Activated naive CD8-positive, alpha-beta T cell treated with anti-CD3 and anti-CD28 coated beads for 36 hours (primary cell): ENCODE measurements at regions not wholly inside any gene's neighbourhood (a gene's known extent, or its start where the extent isn't known, plus 50 kb on each side); places are given as distances from the start of the nearest gene placed in this dataset.
"Not testable (repeated sequence)": the region's sequence is repeated elsewhere in the genome, so short reads cannot be mapped to it uniquely, and the experiment has no call there.

ENCODE experiments used
- DNase-seq: peaks from one replicate; pipeline ENCODE4 v3.0.0; 2021
- H3K27ac Mint-ChIP-seq: one replicate; pipeline ENCODE4 v1.8.0; 2022; ENCODE audit warnings: mild to moderate bottlenecking, moderate library complexity, mixed read lengths
- H3K27me3 Mint-ChIP-seq: one replicate; pipeline ENCODE4 v1.8.0; 2022; ENCODE audit warnings: mild to moderate bottlenecking, mixed read lengths
- H3K36me3 Mint-ChIP-seq: one replicate; pipeline ENCODE4 v1.8.0; 2021; ENCODE audit warnings: mild to moderate bottlenecking, mixed read lengths
- H3K4me1 Mint-ChIP-seq: one replicate; pipeline ENCODE4 v1.8.0; 2021; ENCODE audit warnings: mixed read lengths
- H3K4me3 Mint-ChIP-seq: one replicate; pipeline ENCODE4 v1.8.0; 2022; ENCODE audit warnings: mild to moderate bottlenecking, moderate library complexity, mixed read lengths
- H3K9me3 Mint-ChIP-seq: one replicate; pipeline ENCODE4 v1.8.0; 2022; ENCODE audit warnings: mixed read lengths

DNA sequence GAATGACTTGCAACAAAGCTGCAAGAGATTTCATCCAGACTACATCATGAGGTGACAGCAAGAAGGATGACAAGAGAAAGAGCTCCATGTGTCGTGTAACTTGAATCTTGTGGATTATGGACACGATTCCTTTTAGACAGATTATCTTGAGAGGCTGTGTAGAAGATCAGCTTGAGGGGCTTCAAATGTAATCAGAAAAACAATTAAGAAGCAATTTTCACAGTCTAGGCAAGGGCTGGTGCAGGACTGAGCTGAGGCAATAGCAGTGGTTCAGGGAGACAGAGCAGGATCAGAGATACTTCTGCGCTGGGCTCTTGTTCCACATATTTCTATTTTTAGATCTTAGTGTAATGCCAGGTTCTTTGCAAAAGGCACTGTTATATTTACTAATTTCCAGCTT lies 253.0 kb upstream of the COBL start:
- Mint-ChIP-seq H3K4me3 (no peak overlapping the region), H3K36me3 (no peaks in the 10 kb centered on the region), H3K27ac (no peak overlapping the region), H3K4me1 (no peaks in the 10 kb centered on the region), H3K27me3 (no peaks in the 10 kb centered on the region), H3K9me3 (peaks cover 2% of the 10 kb centered on the region)
- DNase-seq: no peak

DNA sequence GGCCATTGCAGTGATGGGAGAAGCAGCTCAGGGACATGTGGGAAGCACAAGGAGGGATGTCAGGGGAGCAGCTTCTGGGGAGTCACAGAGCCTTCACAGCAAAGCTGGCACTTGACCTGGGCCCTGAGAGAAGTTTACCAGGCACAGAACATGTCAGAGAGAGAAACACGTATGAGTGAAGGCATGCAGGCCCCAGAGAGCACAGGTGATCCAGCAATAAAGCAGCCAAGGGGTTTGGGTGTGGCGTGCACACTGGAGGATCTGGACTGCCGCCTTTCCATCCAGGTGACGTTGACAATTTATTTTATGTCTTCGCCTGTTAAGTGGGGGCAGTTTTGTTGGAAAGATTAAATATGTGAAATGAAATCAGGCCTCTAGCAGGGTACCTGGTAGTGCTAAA lies 252.6 kb upstream of the COBL start:
- Mint-ChIP-seq H3K27me3 (no peaks in the 10 kb centered on the region), H3K9me3 (peaks cover 2% of the 10 kb centered on the region), H3K36me3 (no peaks in the 10 kb centered on the region), H3K4me3 (no peak overlapping the region), H3K27ac (no peak overlapping the region), H3K4me1 (no peaks in the 10 kb centered on the region)
- no peak for DNase-seq

DNA sequence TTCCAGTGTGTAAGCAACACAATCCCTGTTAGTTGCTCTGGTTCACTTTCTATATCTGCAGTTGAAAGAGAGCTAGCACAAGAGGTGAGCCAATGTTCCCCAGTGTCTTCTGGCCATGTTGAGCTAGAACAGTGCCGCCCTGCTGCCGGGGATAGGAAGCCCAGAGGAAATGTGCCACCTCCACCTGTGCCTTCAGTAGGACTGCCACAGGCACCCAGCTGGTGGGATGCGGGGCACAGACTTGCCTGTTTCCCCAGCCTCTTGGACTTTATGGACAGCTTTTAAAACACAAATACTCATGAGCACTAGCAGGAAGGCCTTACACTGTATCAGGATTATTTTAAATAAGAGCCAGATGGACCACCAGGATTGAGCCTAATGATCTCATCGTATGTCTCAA lies 234.5 kb upstream of the COBL start:
- Mint-ChIP-seq H3K9me3 (peaks cover 7% of the 10 kb centered on the region), H3K27me3 (no peaks in the 10 kb centered on the region), H3K27ac (no peak overlapping the region), H3K4me1 (no peaks in the 10 kb centered on the region), H3K4me3 (no peak overlapping the region), H3K36me3 (no peaks in the 10 kb centered on the region)
- DNase-seq: no peak

DNA sequence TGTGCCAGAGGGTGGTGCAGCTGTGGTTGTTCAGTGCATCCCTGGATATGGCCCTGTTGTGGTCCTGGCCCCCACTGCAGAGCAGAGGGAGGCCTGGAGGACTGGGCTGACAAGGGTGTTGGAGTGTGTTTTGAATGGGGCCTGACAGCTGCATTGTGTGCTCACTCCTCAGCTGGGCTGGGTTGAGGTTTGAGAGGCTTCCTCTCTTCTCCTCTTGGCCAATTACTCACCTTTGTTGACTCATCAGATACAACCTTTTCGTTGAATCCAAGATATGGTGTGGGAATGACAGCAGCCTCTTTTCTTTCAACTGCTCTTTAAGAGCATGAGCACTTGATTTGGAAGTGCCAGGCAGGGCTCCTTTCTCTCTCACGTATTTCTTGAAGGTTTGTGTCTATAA lies 228.5 kb upstream of the COBL start:
- H3K4me3 Mint-ChIP-seq: no peak overlapping the region
- peaks cover 3% of the 10 kb centered on the region for H3K27me3 Mint-ChIP-seq
- H3K27ac Mint-ChIP-seq: no peak overlapping the region
- H3K9me3 Mint-ChIP-seq: peaks cover 3% of the 10 kb centered on the region
- H3K4me1 Mint-ChIP-seq: no peaks in the 10 kb centered on the region
- no peak for DNase-seq
- H3K36me3 Mint-ChIP-seq: no peaks in the 10 kb centered on the region

DNA sequence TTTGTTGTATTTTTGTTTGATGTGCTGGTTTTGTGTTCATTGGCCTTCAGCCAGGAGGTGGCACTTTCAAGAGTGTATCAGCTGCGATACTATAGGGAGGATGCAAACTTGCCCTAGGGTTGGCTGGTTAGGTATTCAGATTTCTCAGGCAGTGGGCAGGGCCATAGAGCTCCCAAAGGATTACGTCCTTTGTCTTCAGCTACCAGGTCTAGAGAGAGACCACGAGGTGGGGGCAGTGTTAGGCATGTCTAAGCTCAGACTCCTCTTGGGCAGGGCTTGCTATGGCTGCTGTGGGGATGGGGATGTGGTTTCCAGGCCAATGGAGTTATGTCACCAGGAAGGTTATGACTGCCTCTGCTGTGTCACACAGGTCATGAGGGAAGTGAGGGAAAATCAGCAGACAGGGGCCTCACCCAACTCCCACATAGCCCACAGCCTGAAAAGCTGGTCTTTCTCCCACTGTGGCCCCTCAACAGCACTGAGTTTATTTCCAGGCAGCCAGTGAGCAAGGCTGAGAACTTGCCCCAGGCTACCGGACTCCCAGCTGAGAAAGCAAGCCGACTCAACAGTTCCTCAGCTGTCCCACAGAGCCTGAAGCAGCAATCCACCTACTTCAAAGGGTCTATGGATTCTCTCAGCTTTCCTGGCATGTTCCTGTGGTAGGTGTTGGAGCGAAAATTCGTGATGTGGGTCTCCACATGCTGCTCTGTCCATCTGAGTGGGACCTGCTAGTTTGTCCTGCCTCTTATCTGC lies 227.4 kb upstream of the COBL start:
- H3K4me1 Mint-ChIP-seq: no peaks in the 10 kb centered on the region
- no peaks in the 10 kb centered on the region for H3K36me3 Mint-ChIP-seq
- no peak for DNase-seq
- no peak overlapping the region for H3K4me3 Mint-ChIP-seq
- H3K27ac Mint-ChIP-seq: no peak overlapping the region
- peaks cover 4% of the 10 kb centered on the region for H3K9me3 Mint-ChIP-seq
- peaks cover 3% of the 10 kb centered on the region for H3K27me3 Mint-ChIP-seq

DNA sequence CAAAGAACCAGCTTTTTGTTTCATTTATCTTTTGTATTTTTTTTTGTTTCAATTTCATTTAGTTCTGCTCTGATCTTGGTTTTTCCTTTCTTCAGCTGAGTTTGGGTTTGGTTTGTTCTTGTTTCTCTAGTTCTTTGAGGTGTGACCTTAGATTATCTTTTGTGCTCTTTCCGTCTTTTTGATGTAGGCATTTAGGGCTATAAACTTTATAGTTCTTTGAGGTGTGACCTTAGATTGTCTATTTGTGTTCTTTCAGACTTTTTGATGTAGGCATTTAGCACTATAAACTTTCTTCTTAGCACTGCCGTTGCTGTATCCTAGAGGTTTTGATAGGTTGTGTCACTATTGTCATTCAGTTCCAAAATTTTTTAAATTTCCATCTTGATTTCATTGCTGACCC lies 224.3 kb upstream of the COBL start:
- H3K36me3 Mint-ChIP-seq, H3K27me3 Mint-ChIP-seq: not testable (repeated sequence)

DNA sequence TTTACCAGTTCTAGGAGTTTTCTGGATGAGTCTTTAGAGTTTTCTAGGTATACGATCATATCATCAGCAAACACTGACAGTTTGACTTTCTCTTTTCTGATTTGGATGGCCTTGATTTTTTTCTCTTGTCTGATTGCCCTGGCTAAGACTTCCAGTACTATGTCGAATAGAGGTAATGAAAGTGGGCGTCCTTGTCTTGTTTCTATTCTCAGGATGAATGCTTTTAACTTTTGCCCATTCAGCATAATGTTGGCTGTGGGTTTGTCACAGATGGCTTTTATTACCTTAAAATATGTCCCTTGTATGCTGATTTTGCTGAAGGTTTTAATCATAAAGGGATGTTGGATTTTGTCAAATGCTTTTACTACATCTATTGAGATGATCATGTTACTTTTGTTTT lies 223.2 kb upstream of the COBL start:
- Mint-ChIP-seq H3K27me3 (peaks cover 3% of the 10 kb centered on the region), H3K4me3 (no peak overlapping the region), H3K9me3 (peaks cover 11% of the 10 kb centered on the region), H3K27ac (no peak overlapping the region), H3K36me3 (no peaks in the 10 kb centered on the region), H3K4me1 (no peaks in the 10 kb centered on the region)
- DNase-seq: no peak

More for the DNA sequence above, 224.3 kb upstream of the COBL start:
- not testable (repeated sequence) for H3K4me1 Mint-ChIP-seq, H3K9me3 Mint-ChIP-seq, DNase-seq, H3K4me3 Mint-ChIP-seq, H3K27ac Mint-ChIP-seq

DNA sequence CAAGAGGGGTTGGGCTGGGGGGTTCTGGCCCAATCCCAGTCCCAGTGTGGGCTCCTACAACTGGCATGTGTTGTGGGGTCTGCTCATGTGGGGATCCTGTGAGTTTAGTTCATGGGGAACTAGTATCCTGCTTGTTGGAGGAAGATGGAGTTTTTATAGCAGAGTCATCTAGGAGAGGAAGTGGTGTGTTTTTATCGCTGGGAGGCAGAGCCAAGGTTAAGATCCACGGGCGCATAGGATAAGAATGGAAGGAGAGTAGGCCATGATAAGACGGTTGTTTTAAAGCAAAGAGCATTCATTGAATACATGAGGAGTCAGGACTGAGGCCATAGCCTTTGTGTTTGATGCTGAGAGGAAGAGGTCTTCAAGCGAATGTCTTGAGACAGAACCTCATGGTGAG lies 211.6 kb upstream of the COBL start:
- peaks cover 3% of the 10 kb centered on the region for H3K9me3 Mint-ChIP-seq
- DNase-seq: no peak

DNA sequence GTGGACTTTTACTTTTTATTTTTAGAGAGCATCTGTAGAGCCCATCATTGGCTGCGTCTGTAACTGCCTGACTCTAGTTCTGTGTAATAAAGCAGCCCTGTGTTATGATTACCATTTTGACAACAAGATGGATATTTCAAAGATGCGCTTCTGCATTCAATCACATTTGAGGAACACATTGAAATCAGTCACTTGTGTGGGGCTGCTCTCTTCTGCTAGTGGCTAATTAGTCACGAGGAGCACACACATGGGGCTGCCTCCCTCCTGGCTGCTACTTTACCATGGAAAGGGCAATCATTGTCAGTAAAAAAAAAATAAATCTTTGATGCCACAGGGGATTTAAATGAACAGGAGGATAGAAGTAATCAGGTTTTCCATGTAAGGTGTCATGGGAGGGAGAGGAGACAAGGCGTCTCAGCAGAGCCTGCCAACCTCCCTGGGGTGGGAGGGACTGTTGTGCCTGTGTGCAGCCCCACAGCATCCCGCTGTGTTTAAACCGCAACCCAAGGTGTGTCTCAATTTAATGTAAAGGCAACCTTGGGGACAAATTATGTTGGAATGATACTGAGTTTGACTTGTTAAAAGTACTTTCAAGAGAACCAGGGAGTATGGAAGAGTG lies 205.2 kb upstream of the COBL start:
- H3K27ac Mint-ChIP-seq: no peak overlapping the region
- no peak overlapping the region for H3K4me3 Mint-ChIP-seq
- H3K9me3 Mint-ChIP-seq: no peaks in the 10 kb centered on the region
- no peaks in the 10 kb centered on the region for H3K36me3 Mint-ChIP-seq
- H3K27me3 Mint-ChIP-seq: no peaks in the 10 kb centered on the region
- DNase-seq: no peak
- no peaks in the 10 kb centered on the region for H3K4me1 Mint-ChIP-seq

More for the DNA sequence above, 211.6 kb upstream of the COBL start:
- Mint-ChIP-seq H3K4me3 (no peak overlapping the region), H3K27ac (no peak overlapping the region), H3K27me3 (no peaks in the 10 kb centered on the region), H3K36me3 (no peaks in the 10 kb centered on the region), H3K4me1 (no peaks in the 10 kb centered on the region)

DNA sequence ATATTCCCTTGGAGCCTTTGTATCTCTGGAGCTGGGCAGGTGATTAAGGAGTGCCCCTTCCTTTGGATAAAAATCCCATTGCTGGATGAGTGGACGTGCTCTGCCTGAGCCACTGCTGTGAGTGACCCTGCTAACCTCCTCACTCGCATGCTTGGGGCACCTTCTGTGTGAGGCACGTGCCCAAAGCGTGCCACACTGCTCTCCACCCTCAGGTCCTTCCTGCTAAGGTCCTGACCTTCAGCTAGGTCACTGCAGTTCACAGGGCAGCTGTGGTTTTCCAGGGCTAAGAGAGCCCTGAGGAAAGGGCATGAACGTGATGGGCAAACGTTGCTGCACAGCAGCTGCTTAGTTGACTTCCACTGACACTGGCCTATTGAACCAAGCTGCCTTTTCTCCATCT lies 204.4 kb upstream of the COBL start:
- Mint-ChIP-seq H3K4me1 (no peaks in the 10 kb centered on the region), H3K9me3 (no peaks in the 10 kb centered on the region), H3K36me3 (no peaks in the 10 kb centered on the region), H3K4me3 (no peak overlapping the region), H3K27me3 (no peaks in the 10 kb centered on the region), H3K27ac (no peak overlapping the region)
- DNase-seq: no peak

GRCh38 chr7:51518646-51519045 lies 202.0 kb upstream of the COBL start:
- no peak for DNase-seq
- H3K36me3 Mint-ChIP-seq: no peaks in the 10 kb centered on the region
- H3K9me3 Mint-ChIP-seq: no peaks in the 10 kb centered on the region
- no peak overlapping the region for H3K27ac Mint-ChIP-seq
- H3K4me1 Mint-ChIP-seq: no peaks in the 10 kb centered on the region
- H3K4me3 Mint-ChIP-seq: no peak overlapping the region
- no peaks in the 10 kb centered on the region for H3K27me3 Mint-ChIP-seq

GRCh38 chr7:51517187-51517586 lies 200.6 kb upstream of the COBL start:
- Mint-ChIP-seq H3K27me3 (no peaks in the 10 kb centered on the region), H3K9me3 (no peaks in the 10 kb centered on the region), H3K27ac (no peak overlapping the region), H3K4me3 (no peak overlapping the region), H3K36me3 (no peaks in the 10 kb centered on the region), H3K4me1 (no peaks in the 10 kb centered on the region)
- DNase-seq: no peak

GRCh38 chr7:51501620-51502019 lies 185.0 kb upstream of the COBL start:
- no peak overlapping the region for H3K4me3 Mint-ChIP-seq
- H3K9me3 Mint-ChIP-seq: no peaks in the 10 kb centered on the region
- no peaks in the 10 kb centered on the region for H3K27me3 Mint-ChIP-seq
- DNase-seq: no peak
- H3K27ac Mint-ChIP-seq: no peak overlapping the region
- no peaks in the 10 kb centered on the region for H3K4me1 Mint-ChIP-seq
- no peaks in the 10 kb centered on the region for H3K36me3 Mint-ChIP-seq

DNA sequence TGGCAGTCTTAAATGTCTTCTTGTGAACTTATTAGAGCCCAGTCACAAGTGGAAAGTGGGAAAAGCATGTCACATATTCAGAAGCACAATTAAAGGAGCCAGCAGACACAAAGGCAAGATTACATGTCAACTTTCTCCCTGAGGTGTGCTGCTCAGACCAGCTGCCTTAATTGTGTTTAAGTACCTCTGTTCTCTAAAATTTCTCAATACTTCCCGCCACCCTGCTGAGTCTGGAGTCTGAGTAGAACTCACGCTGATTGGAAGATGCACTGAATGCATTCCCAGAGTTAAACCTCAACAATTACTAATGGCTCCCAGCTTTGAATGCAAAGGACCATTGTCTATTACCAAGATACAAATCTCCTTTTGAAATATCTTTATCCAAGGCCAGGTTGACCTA lies 166.4 kb upstream of the COBL start:
- no peaks in the 10 kb centered on the region for H3K4me1 Mint-ChIP-seq
- H3K27me3 Mint-ChIP-seq: no peaks in the 10 kb centered on the region
- H3K27ac Mint-ChIP-seq: no peak overlapping the region
- DNase-seq: no peak
- H3K9me3 Mint-ChIP-seq: no peaks in the 10 kb centered on the region
- no peaks in the 10 kb centered on the region for H3K36me3 Mint-ChIP-seq
- no peak overlapping the region for H3K4me3 Mint-ChIP-seq

- no peaks in the 10 kb centered on the region for H3K27me3 Mint-ChIP-seq
- no peak for DNase-seq
- no peak overlapping the region for H3K4me3 Mint-ChIP-seq
- H3K4me1 Mint-ChIP-seq: no peaks in the 10 kb centered on the region
- no peaks in the 10 kb centered on the region for H3K36me3 Mint-ChIP-seq
- no peaks in the 10 kb centered on the region for H3K9me3 Mint-ChIP-seq
- no peak overlapping the region for H3K27ac Mint-ChIP-seq
Measured at GRCh38 chr7:51481421-51481820, 164.8 kb upstream of the COBL start.

GRCh38 chr7:51477819-51478218 lies 161.2 kb upstream of the COBL start:
- no peaks in the 10 kb centered on the region for H3K36me3 Mint-ChIP-seq

More at GRCh38 chr7:51477819-51478218, 161.2 kb upstream of the COBL start:
- Mint-ChIP-seq H3K27me3 (no peaks in the 10 kb centered on the region), H3K9me3 (no peaks in the 10 kb centered on the region), H3K4me3 (no peak overlapping the region), H3K27ac (no peak overlapping the region), H3K4me1 (no peaks in the 10 kb centered on the region)
- no peak for DNase-seq
